GM12892 (cell line): ENCODE measurements at regions not wholly inside any gene's neighbourhood (a gene's known extent, or its start where the extent isn't known, plus 50 kb on each side); places are given as distances from the start of the nearest gene placed in this dataset.

Experiments used
- POLR2A ChIP-seq: IDR thresholded peaks from 2 replicates; pipeline ENCODE4 v1.6.1; 2011; ENCODE audit warnings: low read depth, low read length, control low read depth
- POLR2AphosphoS5 ChIP-seq: IDR thresholded peaks from 2 replicates; pipeline ENCODE4 v1.6.1; 2011; ENCODE audit warnings: low read depth, low read length, control low read depth
- TAF1 ChIP-seq: IDR thresholded peaks from 2 replicates; pipeline ENCODE4 v1.6.1; 2011; ENCODE audit warnings: low read depth, mild to moderate bottlenecking, control low read depth, low read length, borderline replicate concordance

- TF ChIP-seq POLR2A (no peak), POLR2AphosphoS5 (no peak), TAF1 (no peak)
Measured at GRCh38 chr15:88748651-88749050, 54.6 kb upstream of the ACAN start.
